GM12873 (cell line): ENCODE measurements at regions not wholly inside any gene's neighbourhood (a gene's known extent, or its start where the extent isn't known, plus 50 kb on each side); places are given as distances from the start of the nearest gene placed in this dataset.
A peak's percentile ranks its signal among the peaks of the same experiment; 100 is the strongest.

Source experiments
- TF ChIP-seq, protein P1 (sequence below): IDR thresholded peaks from 2 replicates; pipeline ENCODE4 v1.5.1; 2012; ENCODE audit warnings: low read depth, mild to moderate bottlenecking, moderate library complexity, low read length, control low read depth; ENCODE audit not compliant: insufficient read depth; ENCODE audit errors: missing control alignments

DNA sequence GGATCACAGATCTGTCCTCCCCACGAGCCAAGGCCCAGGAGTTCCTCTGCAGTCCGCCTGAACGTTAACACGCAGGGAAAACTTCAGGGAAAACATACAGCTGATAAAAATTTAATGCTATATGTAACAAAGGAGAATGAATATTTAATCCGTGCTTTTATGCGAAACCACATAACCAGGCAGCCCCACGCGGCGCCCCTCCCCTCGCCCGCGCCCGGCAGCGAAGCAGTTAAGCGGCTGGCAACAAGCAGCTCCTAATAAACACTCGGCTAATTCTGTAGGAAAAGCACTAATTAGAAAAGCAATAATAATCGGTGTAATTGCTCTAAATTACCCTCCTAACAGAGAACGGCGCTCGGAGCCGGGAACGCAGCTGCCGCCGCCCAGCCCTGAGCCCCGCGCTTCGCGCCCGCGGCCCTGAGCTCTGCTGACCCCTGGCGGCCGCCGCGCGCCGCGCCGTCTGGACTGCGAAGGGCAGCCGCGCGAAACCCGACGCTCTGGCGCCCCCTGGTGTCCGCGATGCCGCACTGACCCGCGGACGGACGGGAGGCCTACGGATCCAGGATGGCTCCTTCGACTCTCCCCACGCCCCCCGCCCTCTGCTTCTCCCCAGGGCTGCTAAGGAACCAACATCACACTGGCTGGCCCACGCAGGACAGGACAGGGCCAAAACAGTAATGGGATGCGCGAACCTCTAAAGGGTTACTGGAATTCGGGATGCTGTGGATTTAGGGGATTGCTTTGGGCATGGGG lies 181.4 kb downstream of the SMAD2 start:
- TF ChIP-seq, protein P1, sequence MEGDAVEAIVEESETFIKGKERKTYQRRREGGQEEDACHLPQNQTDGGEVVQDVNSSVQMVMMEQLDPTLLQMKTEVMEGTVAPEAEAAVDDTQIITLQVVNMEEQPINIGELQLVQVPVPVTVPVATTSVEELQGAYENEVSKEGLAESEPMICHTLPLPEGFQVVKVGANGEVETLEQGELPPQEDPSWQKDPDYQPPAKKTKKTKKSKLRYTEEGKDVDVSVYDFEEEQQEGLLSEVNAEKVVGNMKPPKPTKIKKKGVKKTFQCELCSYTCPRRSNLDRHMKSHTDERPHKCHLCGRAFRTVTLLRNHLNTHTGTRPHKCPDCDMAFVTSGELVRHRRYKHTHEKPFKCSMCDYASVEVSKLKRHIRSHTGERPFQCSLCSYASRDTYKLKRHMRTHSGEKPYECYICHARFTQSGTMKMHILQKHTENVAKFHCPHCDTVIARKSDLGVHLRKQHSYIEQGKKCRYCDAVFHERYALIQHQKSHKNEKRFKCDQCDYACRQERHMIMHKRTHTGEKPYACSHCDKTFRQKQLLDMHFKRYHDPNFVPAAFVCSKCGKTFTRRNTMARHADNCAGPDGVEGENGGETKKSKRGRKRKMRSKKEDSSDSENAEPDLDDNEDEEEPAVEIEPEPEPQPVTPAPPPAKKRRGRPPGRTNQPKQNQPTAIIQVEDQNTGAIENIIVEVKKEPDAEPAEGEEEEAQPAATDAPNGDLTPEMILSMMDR = peak; percentile 97

DNA sequence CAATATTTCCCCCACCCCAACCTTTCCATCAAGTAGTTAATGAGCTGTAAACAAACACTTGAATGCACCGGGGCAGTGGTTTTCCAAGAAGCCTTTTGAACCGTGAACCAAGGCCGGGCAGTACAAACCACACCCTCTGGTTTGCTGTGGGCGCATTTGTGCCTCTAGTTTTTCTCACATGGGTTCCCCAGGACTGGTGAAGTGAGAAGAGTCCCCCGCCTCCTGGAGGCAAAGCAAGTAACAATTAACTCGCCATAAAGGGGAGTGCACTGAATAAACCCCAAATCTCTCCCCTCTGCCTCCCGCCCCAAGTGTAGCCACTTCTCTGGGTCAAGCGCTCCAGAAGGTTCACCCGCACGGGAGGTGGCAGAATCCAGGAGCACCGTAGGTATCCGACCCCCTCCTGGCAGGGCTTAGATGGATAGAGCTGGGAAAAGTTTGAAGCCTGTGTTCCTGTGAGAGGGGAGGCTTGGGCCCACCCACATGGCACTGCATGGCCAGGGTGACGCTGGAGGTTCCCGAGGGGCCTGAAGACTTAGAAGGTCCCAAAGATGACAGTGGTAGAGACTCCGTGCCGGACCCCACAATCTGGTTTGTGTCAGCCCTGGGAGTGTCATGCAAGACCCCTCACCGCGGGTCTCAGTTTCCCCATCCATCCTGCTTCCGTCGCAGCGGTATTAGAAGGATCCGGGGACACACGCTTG lies 182.2 kb downstream of the SMAD2 start:
- TF ChIP-seq, protein P1 = no peak

DNA sequence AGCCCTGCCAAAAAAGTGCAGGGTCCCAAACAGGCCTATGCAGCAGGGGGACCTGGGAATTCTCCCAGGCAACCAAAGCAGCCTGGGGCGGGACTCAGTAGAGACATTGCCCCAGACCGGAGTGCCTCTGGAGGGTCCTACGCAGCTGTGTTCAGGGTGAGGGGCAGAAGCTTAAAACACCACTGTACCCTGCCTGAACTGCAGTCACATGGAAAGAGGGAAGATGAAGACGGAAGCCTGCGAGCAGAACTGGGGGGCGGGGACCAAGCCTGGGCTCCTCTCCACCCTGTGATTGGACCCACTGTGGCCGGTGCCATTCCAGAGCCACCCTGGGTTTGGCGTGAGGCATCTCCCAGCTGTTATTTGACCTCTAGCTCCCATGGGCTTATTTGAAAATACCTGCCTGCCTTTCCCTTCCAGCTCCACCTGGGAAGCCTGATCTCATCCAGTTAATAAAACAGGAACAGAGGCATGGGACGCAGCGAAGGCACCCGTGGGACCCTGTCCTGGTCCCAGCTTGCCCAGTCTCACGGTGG lies 183.1 kb downstream of the SMAD2 start:
- TF ChIP-seq, protein P1 = no peak

DNA sequence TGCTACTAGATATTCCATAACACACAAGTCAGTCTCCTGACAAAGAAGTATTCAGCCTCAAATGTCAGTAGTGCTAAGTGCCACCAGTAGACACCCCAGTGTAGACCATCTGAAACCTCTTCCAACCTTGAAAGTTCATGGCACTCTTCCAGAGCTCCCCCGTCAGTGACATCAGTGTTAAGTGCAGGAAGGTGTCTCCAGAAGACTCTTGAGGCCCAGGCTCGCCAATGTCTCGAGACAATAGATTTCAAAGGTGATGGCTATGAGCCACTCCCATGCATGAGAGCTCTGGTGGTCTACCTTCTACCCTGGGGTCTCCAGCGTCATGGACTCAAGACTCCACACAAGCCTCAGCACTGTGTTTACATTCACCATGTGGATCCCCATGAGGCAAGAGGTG lies 183.8 kb downstream of the SMAD2 start:
- TF ChIP-seq, protein P1 = no peak

DNA sequence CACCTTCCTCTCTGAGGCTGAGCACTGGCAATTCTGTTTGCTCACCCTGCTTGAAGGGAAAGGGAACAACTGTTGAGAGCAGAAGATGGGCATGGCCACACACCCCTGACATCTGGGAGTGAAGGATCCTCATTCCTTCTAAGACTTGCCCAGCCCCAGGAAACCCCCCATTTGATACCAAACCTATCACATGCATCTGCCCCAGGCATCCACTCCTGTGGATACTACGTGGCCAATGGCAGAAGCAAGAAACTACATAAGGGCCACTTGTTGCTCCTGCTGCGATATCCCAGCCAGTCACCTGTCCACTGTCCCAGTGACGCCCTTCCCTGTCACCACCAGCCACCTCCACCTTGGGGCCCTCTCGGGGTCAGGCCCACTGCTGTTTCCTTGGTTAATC lies 185.2 kb downstream of the SMAD2 start:
- TF ChIP-seq, protein P1 = no peak

DNA sequence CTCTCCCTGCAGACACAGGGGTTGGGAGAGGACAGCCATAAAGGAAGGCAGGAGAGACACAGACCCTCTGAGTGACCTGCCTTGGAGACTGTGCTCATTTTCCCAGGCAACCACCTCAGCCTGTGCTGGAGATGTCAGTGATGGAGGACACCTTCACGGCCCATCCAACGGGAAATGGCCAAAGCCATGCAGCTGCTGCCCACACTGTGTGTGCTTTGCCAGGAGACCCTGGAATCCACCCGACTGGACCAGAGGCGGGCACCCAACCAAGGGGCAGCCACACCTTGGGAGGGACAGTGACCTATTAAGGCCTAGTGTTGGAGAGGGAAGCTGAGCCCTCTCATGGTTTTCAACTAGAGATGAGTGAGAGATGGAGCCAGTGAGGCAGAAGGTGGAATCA lies 192.5 kb downstream of the SMAD2 start:
- TF ChIP-seq, protein P1 = no peak

DNA sequence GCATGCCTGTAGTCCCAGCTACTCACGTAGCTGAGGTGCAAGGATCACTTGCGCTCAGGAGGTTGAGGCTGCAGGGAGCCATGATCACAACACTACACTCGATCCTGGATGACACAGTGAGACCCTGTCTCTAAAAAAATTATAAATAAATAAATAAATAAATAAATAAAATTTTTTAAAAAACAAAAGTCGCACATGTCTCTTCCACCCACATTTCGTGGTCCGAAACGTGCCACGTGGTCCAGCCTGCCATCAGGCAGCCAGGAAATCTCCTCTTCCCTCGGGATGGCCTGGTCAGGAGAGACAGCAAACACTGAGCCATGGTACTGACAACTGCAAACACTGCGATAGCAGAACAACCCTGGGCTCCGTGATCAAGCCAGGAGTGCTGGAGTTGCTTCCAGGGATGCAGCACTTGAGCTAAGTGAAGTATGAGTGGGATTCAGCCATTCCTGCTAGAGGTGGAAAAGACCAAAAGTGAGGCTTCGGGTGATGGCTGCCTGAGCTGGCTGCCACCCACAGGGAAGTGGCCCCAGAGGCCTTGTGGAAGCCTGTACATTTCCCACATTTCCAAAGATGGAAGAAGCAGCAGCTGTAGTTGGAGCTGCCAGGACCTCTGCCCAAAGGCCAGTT lies 193.1 kb downstream of the SMAD2 start:
- TF ChIP-seq, protein P1 = no peak
